Keratinocyte (primary cell): ENCODE measurements at regions not wholly inside any gene's neighbourhood (a gene's known extent, or its start where the extent isn't known, plus 50 kb on each side); places are given as distances from the start of the nearest gene placed in this dataset.

Source experiments
- DNase-seq: peaks from one replicate; pipeline ENCODE4 v3.0.0-alpha.2; 2011; ENCODE audit warnings: low read depth, missing footprints, low spot score
- FAIRE-seq: peaks from 2 replicates; lab custom pipeline; 2011; peaks lifted over from hg19 to GRCh38; lab: Jason Lieb, UNC
- H2AFZ ChIP-seq: 2 replicates; pipeline ENCODE4 v1.6.0; 2012; ENCODE audit warnings: low read length, control low read depth, inconsistent platforms; ENCODE audit not compliant: control insufficient read depth
- H3K27ac ChIP-seq: 2 replicates; pipeline ENCODE4 v1.5.1; 2011; ENCODE audit warnings: low read length; ENCODE audit not compliant: control insufficient read depth, insufficient read depth
- H3K27me3 ChIP-seq: 3 replicates; pipeline ENCODE4 v1.6.0; 2011; ENCODE audit warnings: low read length; ENCODE audit not compliant: control insufficient read depth, insufficient read depth; ENCODE audit errors: extremely low read depth
- H3K36me3 ChIP-seq, 2 experiments: 2 replicates in 1 of 2; 3 replicates in 1 of 2; pipeline ENCODE4 v1.5.1; 2011; ENCODE audit warnings: low read length in 2 of 2, mild to moderate bottlenecking in 1 of 2; ENCODE audit not compliant: control insufficient read depth in 2 of 2, insufficient read depth in 2 of 2; ENCODE audit errors: extremely low read depth in 1 of 2
- H3K4me1 ChIP-seq: 3 replicates; pipeline ENCODE4 v1.5.1; 2011; ENCODE audit warnings: low read length; ENCODE audit not compliant: control insufficient read depth, insufficient read depth; ENCODE audit errors: extremely low read depth
- H3K4me2 ChIP-seq: 3 replicates; pipeline ENCODE4 v1.6.0; 2011; ENCODE audit warnings: low read depth, low read length; ENCODE audit not compliant: control insufficient read depth, insufficient read depth; ENCODE audit errors: extremely low read depth
- H3K4me3 ChIP-seq, 3 experiments: fragments of 200-600 bp in 1 of 3; sonication (generic) in 1 of 3; 2 replicates in 2 of 3; 3 replicates in 1 of 3; pipeline ENCODE4 v1.5.1; 2011 to 2016; ENCODE audit warnings: low read length in 3 of 3, mild to moderate bottlenecking in 3 of 3, control low read depth in 2 of 3, inconsistent platforms in 1 of 3, low read depth in 1 of 3, mixed read lengths in 1 of 3, mixed run types in 1 of 3, moderate library complexity in 1 of 3; ENCODE audit not compliant: control insufficient read depth in 2 of 3, insufficient read depth in 2 of 3; ENCODE audit errors: extremely low read depth in 1 of 3
- H3K79me2 ChIP-seq: 2 replicates; pipeline ENCODE4 v1.6.0; 2012; ENCODE audit warnings: low read length; ENCODE audit not compliant: control insufficient read depth, insufficient read depth
- H3K9ac ChIP-seq: 3 replicates; pipeline ENCODE4 v1.6.0; 2011; ENCODE audit warnings: low read length; ENCODE audit not compliant: control insufficient read depth, insufficient read depth; ENCODE audit errors: extremely low read depth
- H3K9me1 ChIP-seq: 3 replicates; pipeline ENCODE4 v1.6.0; 2011; ENCODE audit warnings: low read length; ENCODE audit not compliant: control insufficient read depth, insufficient read depth; ENCODE audit errors: extremely low read depth
- H3K9me3 ChIP-seq: 2 replicates; pipeline ENCODE4 v1.5.1; 2012; ENCODE audit warnings: low read depth, low read length; ENCODE audit not compliant: control insufficient read depth
- H4K20me1 ChIP-seq: 3 replicates; pipeline ENCODE4 v1.6.0; 2011; ENCODE audit warnings: low read length; ENCODE audit not compliant: control insufficient read depth, insufficient read depth; ENCODE audit errors: extremely low read depth
- EZH2 ChIP-seq: IDR thresholded peaks from one replicate; pipeline ENCODE4 v1.6.1; 2012; ENCODE audit warnings: inconsistent platforms, mild to moderate bottlenecking, low read length, moderate library complexity
- dilution Hi-C: fragments of 300-500 bp; cut with MboI; formaldehyde crosslinking; loops from one replicate; pipeline ENCODE4 v1.7.0; 2020; ENCODE audit warnings: low sequenced_read_pairs; ENCODE audit not compliant: extremely low pct_ligation_motif_present
- TF ChIP-seq, protein P1 (sequence below), 3 experiments: IDR thresholded peaks in 1 of 3; conservative IDR thresholded peaks in 1 of 3; optimal IDR thresholded peaks in 1 of 3; 2 replicates in 2 of 3; 3 replicates in 1 of 3; pipeline versions ENCODE3 to v1.5.1; 2011; ENCODE audit warnings: low read length in 3 of 3, mild to moderate bottlenecking in 3 of 3, moderate library complexity in 2 of 3, control low read depth in 1 of 3, inconsistent platforms in 1 of 3; ENCODE audit not compliant: insufficient read depth in 2 of 3; ENCODE audit errors: extremely low read depth in 1 of 3

GRCh38 chr4:33045334-33045733, 2325.2 kb downstream of the PCDH7 start:
- H3K9me3 ChIP-seq = no peaks in the 10 kb centered on the region
- H3K4me1 ChIP-seq = no peaks in the 10 kb centered on the region
- no peak overlapping the region for H3K4me3 ChIP-seq
- H3K4me2 ChIP-seq = no peak overlapping the region
- DNase-seq = no peak
- TF ChIP-seq, protein P1, sequence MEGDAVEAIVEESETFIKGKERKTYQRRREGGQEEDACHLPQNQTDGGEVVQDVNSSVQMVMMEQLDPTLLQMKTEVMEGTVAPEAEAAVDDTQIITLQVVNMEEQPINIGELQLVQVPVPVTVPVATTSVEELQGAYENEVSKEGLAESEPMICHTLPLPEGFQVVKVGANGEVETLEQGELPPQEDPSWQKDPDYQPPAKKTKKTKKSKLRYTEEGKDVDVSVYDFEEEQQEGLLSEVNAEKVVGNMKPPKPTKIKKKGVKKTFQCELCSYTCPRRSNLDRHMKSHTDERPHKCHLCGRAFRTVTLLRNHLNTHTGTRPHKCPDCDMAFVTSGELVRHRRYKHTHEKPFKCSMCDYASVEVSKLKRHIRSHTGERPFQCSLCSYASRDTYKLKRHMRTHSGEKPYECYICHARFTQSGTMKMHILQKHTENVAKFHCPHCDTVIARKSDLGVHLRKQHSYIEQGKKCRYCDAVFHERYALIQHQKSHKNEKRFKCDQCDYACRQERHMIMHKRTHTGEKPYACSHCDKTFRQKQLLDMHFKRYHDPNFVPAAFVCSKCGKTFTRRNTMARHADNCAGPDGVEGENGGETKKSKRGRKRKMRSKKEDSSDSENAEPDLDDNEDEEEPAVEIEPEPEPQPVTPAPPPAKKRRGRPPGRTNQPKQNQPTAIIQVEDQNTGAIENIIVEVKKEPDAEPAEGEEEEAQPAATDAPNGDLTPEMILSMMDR (optimal IDR thresholded peaks at IDR 0.05 in 1 of 3, IDR thresholded peaks at IDR 0.05 in 1 of 3, conservative IDR thresholded peaks at IDR 0.05 in 1 of 3; ENCODE audit: extremely low read depth in 1 of 3, insufficient read depth in 2 of 3, low read length in 3 of 3) = no peak
- TF ChIP-seq EZH2 = no peak
- H4K20me1 ChIP-seq = no peaks in the 10 kb centered on the region
- no peak overlapping the region for H3K27ac ChIP-seq
- H3K79me2 ChIP-seq = no peaks in the 10 kb centered on the region
- no peak overlapping the region for H3K9ac ChIP-seq
- H2AFZ ChIP-seq = no peak overlapping the region
- dilution Hi-C loops = no loop called here
- no peak for FAIRE-seq
- no peaks in the 10 kb centered on the region for H3K27me3 ChIP-seq
- no peaks in the 10 kb centered on the region for H3K9me1 ChIP-seq
- H3K36me3 ChIP-seq = no peaks in the 10 kb centered on the region

DNA sequence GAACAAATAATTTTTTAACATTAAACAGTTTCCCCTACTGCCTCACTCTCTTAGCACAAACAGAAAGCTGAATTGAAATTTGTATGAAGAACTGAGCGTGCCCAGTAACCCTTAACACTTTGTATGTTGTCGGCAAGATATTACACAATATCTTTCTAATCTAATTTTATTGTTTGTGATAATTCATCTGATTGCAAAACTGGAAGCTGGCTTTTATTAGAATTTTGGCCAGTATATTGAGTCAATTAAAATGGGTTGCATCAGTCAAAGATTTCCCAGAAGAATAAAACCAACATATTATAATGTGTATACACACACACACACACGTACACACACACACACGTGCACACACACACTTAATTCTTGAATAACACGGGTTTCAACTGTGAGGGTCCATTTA, 2332.1 kb downstream of the PCDH7 start:
- Histone ChIP-seq H3K9me1 (no peaks in the 10 kb centered on the region), H3K79me2 (no peaks in the 10 kb centered on the region), H3K4me1 (no peaks in the 10 kb centered on the region), H4K20me1 (no peaks in the 10 kb centered on the region), H3K36me3 (no peaks in the 10 kb centered on the region), H2AFZ (no peak overlapping the region), H3K4me2 (no peak overlapping the region), H3K9me3 (no peaks in the 10 kb centered on the region), H3K4me3 (no peak overlapping the region), H3K9ac (no peak overlapping the region), H3K27ac (no peak overlapping the region), H3K27me3 (no peaks in the 10 kb centered on the region)
- dilution Hi-C loops = no loop called here
- no peak for FAIRE-seq
- DNase-seq = no peak
- TF ChIP-seq, protein P1 (optimal IDR thresholded peaks at IDR 0.05 in 1 of 3, IDR thresholded peaks at IDR 0.05 in 1 of 3, conservative IDR thresholded peaks at IDR 0.05 in 1 of 3; ENCODE audit: extremely low read depth in 1 of 3, insufficient read depth in 2 of 3, low read length in 3 of 3) = no peak
- TF ChIP-seq EZH2 = no peak
